ENCODE measurements at regions not wholly inside any gene's neighbourhood (a gene's known extent, or its start where the extent isn't known, plus 50 kb on each side); places are given as distances from the start of the nearest gene placed in this dataset.

GRCh38 chr6:25217302-25217701, 61.9 kb upstream of the CARMIL1 start:
- TF ChIP-seq POLR2A (IDR thresholded peaks at IDR 0.05; ENCODE audit: low read depth, low read length) (no peak), POLR2AphosphoS5 (IDR thresholded peaks at IDR 0.05; ENCODE audit: low read depth, low read length) (no peak), TAF1 (IDR thresholded peaks at IDR 0.05; ENCODE audit: low read depth, low read length) (no peak), SPI1 (IDR thresholded peaks at IDR 0.05; ENCODE audit: low read depth, low read length) (no peak), PAX5 (IDR thresholded peaks at IDR 0.05; ENCODE audit: insufficient read depth, low read length, severe bottlenecking) (no peak)
